GM21825 (cell line): ENCODE measurements at regions not wholly inside any gene's neighbourhood (a gene's known extent, or its start where the extent isn't known, plus 50 kb on each side); places are given as distances from the start of the nearest gene placed in this dataset.

Source experiments
- ATAC-seq: cut with Tn5 transposase; IDR thresholded peaks from one replicate; pipeline ENCODE4 v1.9.1; 2021; ENCODE audit warnings: mild to moderate bottlenecking, moderate library complexity; ENCODE audit not compliant: unreplicated experiment

GRCh38 chr3:177753451-177754155, 556.3 kb upstream of the TBL1XR1 start:
- no peak for ATAC-seq

- no peak for ATAC-seq
Measured at GRCh38 chr3:177754508-177754921, 557.2 kb upstream of the TBL1XR1 start.

- no peak for ATAC-seq
Measured at GRCh38 chr3:177758126-177758525, 560.8 kb upstream of the TBL1XR1 start.

GRCh38 chr3:177760803-177761202, 563.5 kb upstream of the TBL1XR1 start:
- no peak for ATAC-seq

- ATAC-seq, result no peak
Measured at GRCh38 chr3:177764377-177764912, 567.2 kb upstream of the TBL1XR1 start.

- no peak for ATAC-seq
Measured at GRCh38 chr3:177764933-177765332, 567.7 kb upstream of the TBL1XR1 start.

- ATAC-seq, result no peak
Measured at GRCh38 chr3:177770383-177771230, 573.3 kb upstream of the TBL1XR1 start.

GRCh38 chr3:177771780-177772179, 574.5 kb upstream of the TBL1XR1 start:
- no peak for ATAC-seq

- ATAC-seq, result no peak
Measured at GRCh38 chr3:177772908-177773557, 575.8 kb upstream of the TBL1XR1 start.

- ATAC-seq, result no peak
Measured at GRCh38 chr3:177773717-177774116, 576.4 kb upstream of the TBL1XR1 start.

GRCh38 chr3:177776661-177777101, 579.4 kb upstream of the TBL1XR1 start:
- ATAC-seq, result no peak

- ATAC-seq, result peak; percentile 86
Measured at GRCh38 chr3:177777699-177778098, 580.4 kb upstream of the TBL1XR1 start.

- ATAC-seq, result no peak
Measured at GRCh38 chr3:177778633-177779032, 581.4 kb upstream of the TBL1XR1 start.

GRCh38 chr3:177781686-177782161, 584.4 kb upstream of the TBL1XR1 start:
- no peak for ATAC-seq

- no peak for ATAC-seq
Measured at GRCh38 chr3:177783338-177783737, 586.1 kb upstream of the TBL1XR1 start.

- no peak for ATAC-seq
Measured at GRCh38 chr3:177783767-177784166, 586.5 kb upstream of the TBL1XR1 start.

- no peak for ATAC-seq
Measured at GRCh38 chr3:177787279-177788041, 590.2 kb upstream of the TBL1XR1 start.

GRCh38 chr3:177789500-177789899, 592.2 kb upstream of the TBL1XR1 start:
- ATAC-seq, result no peak

- no peak for ATAC-seq
Measured at GRCh38 chr3:177792311-177793030, 595.2 kb upstream of the TBL1XR1 start.

- no peak for ATAC-seq
Measured at GRCh38 chr3:177793451-177793850, 596.2 kb upstream of the TBL1XR1 start.
